H9 (cell line): ENCODE measurements at regions not wholly inside any gene's neighbourhood (a gene's known extent, or its start where the extent isn't known, plus 50 kb on each side); places are given as distances from the start of the nearest gene placed in this dataset.

ENCODE experiments used
- DNase-seq: peaks from one replicate; pipeline ENCODE4 v3.0.0-alpha.2; 2017
- H2AFZ ChIP-seq: one replicate; pipeline ENCODE4 v1.6.1; 2013; ENCODE audit warnings: mild to moderate bottlenecking, low read length, control low read depth, moderate library complexity
- H2AK5ac ChIP-seq: 2 replicates; pipeline ENCODE4 v1.6.1; 2013; ENCODE audit warnings: low read length, control low read depth, mixed read lengths; ENCODE audit not compliant: insufficient read length
- H2BK120ac ChIP-seq: one replicate; pipeline ENCODE4 v1.6.1; 2013; ENCODE audit warnings: low read depth, mild to moderate bottlenecking, low read length, control low read depth, inconsistent platforms; ENCODE audit not compliant: poor library complexity, severe bottlenecking
- H2BK12ac ChIP-seq: 2 replicates; pipeline ENCODE4 v1.6.1; 2013; ENCODE audit warnings: low read length, control low read depth, mixed read lengths, low read depth; ENCODE audit not compliant: insufficient read length
- H2BK15ac ChIP-seq: 2 replicates; pipeline ENCODE4 v1.6.1; 2013; ENCODE audit warnings: low read depth, low read length, control low read depth
- H2BK20ac ChIP-seq: one replicate; pipeline ENCODE4 v1.6.1; 2013; ENCODE audit warnings: low read depth, mild to moderate bottlenecking, low read length, control low read depth, inconsistent platforms; ENCODE audit not compliant: poor library complexity, severe bottlenecking
- H2BK5ac ChIP-seq: 2 replicates; pipeline ENCODE4 v1.6.1; 2013; ENCODE audit warnings: low read length, control low read depth, mixed read lengths; ENCODE audit not compliant: insufficient read length
- H3K14ac ChIP-seq: 2 replicates; pipeline ENCODE4 v1.6.1; 2013; ENCODE audit warnings: low read length, control low read depth; ENCODE audit not compliant: insufficient read depth
- H3K18ac ChIP-seq: 2 replicates; pipeline ENCODE4 v1.6.1; 2013; ENCODE audit warnings: low read depth, mild to moderate bottlenecking, mixed read lengths, low read length, control low read depth; ENCODE audit not compliant: insufficient read length
- H3K23ac ChIP-seq: 2 replicates; pipeline ENCODE4 v1.6.1; 2013; ENCODE audit warnings: low read length, control low read depth, mixed read lengths, low read depth; ENCODE audit not compliant: insufficient read length
- H3K23me2 ChIP-seq: 2 replicates; pipeline ENCODE4 v1.6.1; 2013; ENCODE audit warnings: low read depth, mild to moderate bottlenecking, mixed read lengths, low read length, control low read depth; ENCODE audit not compliant: insufficient read length, poor library complexity, severe bottlenecking
- H3K27ac ChIP-seq: 2 replicates; pipeline ENCODE4 v1.5.1; 2013; ENCODE audit warnings: low read length, control low read depth, mixed read lengths, low read depth; ENCODE audit not compliant: insufficient read length
- H3K27me3 ChIP-seq: 2 replicates; pipeline ENCODE4 v1.6.1; 2013; ENCODE audit warnings: low read length, control low read depth, inconsistent platforms; ENCODE audit not compliant: insufficient read depth
- H3K4ac ChIP-seq: 2 replicates; pipeline ENCODE4 v1.6.1; 2013; ENCODE audit warnings: low read depth, mild to moderate bottlenecking, control low read depth, inconsistent platforms, low read length, moderate library complexity
- H3K4me1 ChIP-seq: 2 replicates; pipeline ENCODE4 v1.6.1; 2013; ENCODE audit warnings: low read length, control low read depth, inconsistent platforms; ENCODE audit not compliant: insufficient read depth
- H3K4me2 ChIP-seq: 2 replicates; pipeline ENCODE4 v1.6.1; 2013; ENCODE audit warnings: low read length, control low read depth, mixed read lengths; ENCODE audit not compliant: insufficient read length, insufficient read depth
- H3K56ac ChIP-seq: 2 replicates; pipeline ENCODE4 v1.6.1; 2013; ENCODE audit warnings: low read depth, mild to moderate bottlenecking, mixed read lengths, low read length, control low read depth; ENCODE audit not compliant: insufficient read length
- H3K79me1 ChIP-seq: 2 replicates; pipeline ENCODE4 v1.6.1; 2013; ENCODE audit warnings: low read depth, mild to moderate bottlenecking, moderate library complexity, low read length, control low read depth, inconsistent platforms; ENCODE audit not compliant: insufficient read depth, poor library complexity, severe bottlenecking
- H3K79me2 ChIP-seq: 2 replicates; pipeline ENCODE4 v1.6.1; 2013; ENCODE audit warnings: low read length, control low read depth, inconsistent platforms; ENCODE audit not compliant: insufficient read depth
- H3K9ac ChIP-seq: 2 replicates; pipeline ENCODE4 v1.6.1; 2013; ENCODE audit warnings: low read length, control low read depth, mixed read lengths; ENCODE audit not compliant: insufficient read length; ENCODE audit errors: extremely low read depth
- H3K9me3 ChIP-seq: one replicate; pipeline ENCODE4 v1.6.1; 2013; ENCODE audit warnings: low read depth, low read length, inconsistent platforms; ENCODE audit not compliant: control insufficient read depth
- H3T11ph ChIP-seq: one replicate; pipeline ENCODE4 v1.6.1; 2013; ENCODE audit warnings: mild to moderate bottlenecking, low read length, control low read depth, inconsistent platforms
- H4K20me1 ChIP-seq: one replicate; pipeline ENCODE4 v1.6.1; 2013; ENCODE audit not compliant: control insufficient read depth, insufficient read length, insufficient read depth
- H4K5ac ChIP-seq: 2 replicates; pipeline ENCODE4 v1.6.1; 2013; ENCODE audit warnings: low read depth, mild to moderate bottlenecking, mixed read lengths, low read length, control low read depth; ENCODE audit not compliant: insufficient read length
- H4K8ac ChIP-seq: replicated peaks from 2 replicates; pipeline ENCODE4 v1.6.1; 2013; ENCODE audit warnings: low read length, control low read depth, mixed read lengths, low read depth; ENCODE audit not compliant: insufficient read length
- H4K91ac ChIP-seq: 2 replicates; pipeline ENCODE4 v1.6.1; 2013; ENCODE audit warnings: low read depth, mild to moderate bottlenecking, moderate library complexity, mixed read lengths, low read length, control low read depth; ENCODE audit not compliant: insufficient read length
- H3K27ac Mint-ChIP-seq, 3 experiments: 2 replicates in 2 of 3; 3 replicates in 1 of 3; pipeline ENCODE4 v1.8.0; 2020 to 2021; ENCODE audit warnings: mixed read lengths in 3 of 3, mild to moderate bottlenecking in 1 of 3, moderate library complexity in 1 of 3
- H3K27me3 Mint-ChIP-seq: 2 replicates; pipeline ENCODE4 v1.8.0; 2021; ENCODE audit warnings: low read depth, mild to moderate bottlenecking, moderate library complexity, mixed read lengths
- H3K36me3 Mint-ChIP-seq, 3 experiments: 2 replicates in 2 of 3; 3 replicates in 1 of 3; pipeline ENCODE4 v1.8.0; 2020 to 2021; ENCODE audit warnings: low read depth in 3 of 3, mixed read lengths in 3 of 3; ENCODE audit not compliant: insufficient read depth in 1 of 3
- H3K4me1 Mint-ChIP-seq, 2 experiments: 2 replicates each; pipeline ENCODE4 v1.8.0; 2020; ENCODE audit warnings: mixed read lengths in 2 of 2
- H3K4me3 Mint-ChIP-seq, 2 experiments: 2 replicates in 1 of 2; 3 replicates in 1 of 2; pipeline ENCODE4 v1.8.0; 2020 to 2021; ENCODE audit warnings: mild to moderate bottlenecking in 2 of 2, mixed read lengths in 2 of 2, moderate library complexity in 1 of 2
- H3K9me3 Mint-ChIP-seq, 2 experiments: 2 replicates in 1 of 2; 3 replicates in 1 of 2; pipeline ENCODE4 v1.8.0; 2020; ENCODE audit warnings: mild to moderate bottlenecking in 2 of 2, mixed read lengths in 2 of 2, moderate library complexity in 1 of 2
- WGBS: extraction: QIAGEN DNeasy Blood & Tissue Kit; methylation state at CpG from one replicate; pipeline ENCODE4 v1.1.7; 2013; ENCODE audit warnings: missing lambda C conversion rate, low lambda C conversion rate, mixed read lengths; ENCODE audit not compliant: insufficient read length; ENCODE audit errors: extremely low coverage; 5-methylcytosine and 5-hydroxymethylcytosine counted together
- TF ChIP-seq, protein P1 (sequence below): fragments of 200-600 bp; sonication (generic); conservative IDR thresholded peaks from 3 replicates; pipeline ENCODE4 v1.8.0; 2021; ENCODE audit warnings: antibody characterized with exemption, mild to moderate bottlenecking

GRCh38 chr7:68249611-68250010 is 1253.0 kb downstream of the TYW1 start:
- Histone ChIP-seq H3T11ph (no peak overlapping the region), H3K23ac (no peak overlapping the region), H3K27me3 (no peaks in the 10 kb centered on the region), H3K9ac (no peak overlapping the region), H3K27ac (no peak overlapping the region), H4K91ac (no peak overlapping the region), H3K18ac (no peak overlapping the region), H4K5ac (no peak overlapping the region), H3K14ac (no peak overlapping the region), H2BK20ac (no peak overlapping the region), H2AFZ (no peak overlapping the region), H4K8ac (no peak overlapping the region), H2BK12ac (no peak overlapping the region), H3K4me2 (no peak overlapping the region), H3K9me3 (no peaks in the 10 kb centered on the region), H2BK5ac (no peak overlapping the region), H2AK5ac (no peak overlapping the region), H3K23me2 (no peaks in the 10 kb centered on the region), H2BK120ac (no peak overlapping the region), H3K56ac (no peak overlapping the region), H3K4me1 (peaks cover 13% of the 10 kb centered on the region; the same call in 1 of the 2 replicates), H3K79me1 (no peaks in the 10 kb centered on the region), H3K4ac (no peak overlapping the region), H2BK15ac (no peak overlapping the region), H4K20me1 (no peaks in the 10 kb centered on the region), H3K79me2 (no peaks in the 10 kb centered on the region)
- H3K9me3 Mint-ChIP-seq: peaks cover 18 to 19% of the 10 kb centered on the region in 2 experiments
- DNase-seq: no peak
- peaks cover 8 to 26% (median 12%) of the 10 kb centered on the region in 3 experiments for H3K36me3 Mint-ChIP-seq
- WGBS: no CpG with 5 or more reads among the region's 1 CpG
- no peak overlapping the region; a peak in 1 of 7 replicates for H3K27ac Mint-ChIP-seq
- H3K4me3 Mint-ChIP-seq: no peak overlapping the region
- TF ChIP-seq, protein P1, sequence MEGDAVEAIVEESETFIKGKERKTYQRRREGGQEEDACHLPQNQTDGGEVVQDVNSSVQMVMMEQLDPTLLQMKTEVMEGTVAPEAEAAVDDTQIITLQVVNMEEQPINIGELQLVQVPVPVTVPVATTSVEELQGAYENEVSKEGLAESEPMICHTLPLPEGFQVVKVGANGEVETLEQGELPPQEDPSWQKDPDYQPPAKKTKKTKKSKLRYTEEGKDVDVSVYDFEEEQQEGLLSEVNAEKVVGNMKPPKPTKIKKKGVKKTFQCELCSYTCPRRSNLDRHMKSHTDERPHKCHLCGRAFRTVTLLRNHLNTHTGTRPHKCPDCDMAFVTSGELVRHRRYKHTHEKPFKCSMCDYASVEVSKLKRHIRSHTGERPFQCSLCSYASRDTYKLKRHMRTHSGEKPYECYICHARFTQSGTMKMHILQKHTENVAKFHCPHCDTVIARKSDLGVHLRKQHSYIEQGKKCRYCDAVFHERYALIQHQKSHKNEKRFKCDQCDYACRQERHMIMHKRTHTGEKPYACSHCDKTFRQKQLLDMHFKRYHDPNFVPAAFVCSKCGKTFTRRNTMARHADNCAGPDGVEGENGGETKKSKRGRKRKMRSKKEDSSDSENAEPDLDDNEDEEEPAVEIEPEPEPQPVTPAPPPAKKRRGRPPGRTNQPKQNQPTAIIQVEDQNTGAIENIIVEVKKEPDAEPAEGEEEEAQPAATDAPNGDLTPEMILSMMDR: no peak
- H3K27me3 Mint-ChIP-seq: peaks cover 10% of the 10 kb centered on the region
- H3K4me1 Mint-ChIP-seq: peaks cover 25 to 29% of the 10 kb centered on the region in 2 experiments
